HEK293 (cell line): ENCODE measurements at regions not wholly inside any gene's neighbourhood (a gene's known extent, or its start where the extent isn't known, plus 50 kb on each side); places are given as distances from the start of the nearest gene placed in this dataset.

Experiments used
- CTCF ChIA-PET: fragments of 350-600 bp; formaldehyde crosslinking; extraction: SDS; loops from one replicate; lab custom pipeline; 2021; ENCODE audit warnings: antibody characterized with exemption; lab: Yijun Ruan, JAX
- POLR2A ChIA-PET: fragments of 300-600 bp; formaldehyde crosslinking; extraction: SDS; loops from one replicate; lab custom pipeline; 2020; ENCODE audit warnings: antibody characterized with exemption, inconsistent platforms; lab: Yijun Ruan, JAX
- H3K27ac ChIP-seq: fragments of 200-500 bp; sonication (Bioruptor generic); 2 replicates; pipeline ENCODE4 v1.5.1; 2014; ENCODE audit warnings: low read depth, low read length, control low read depth, inconsistent platforms; ENCODE audit errors: extremely low read depth
- H3K36me3 ChIP-seq, 2 experiments: fragments of 200-500 bp in 1 of 2; sonication (Bioruptor generic) in 1 of 2; 1 replicate in 1 of 2; 2 replicates in 1 of 2; pipeline ENCODE4 v1.5.1; 2014 to 2017; ENCODE audit warnings: inconsistent platforms in 2 of 2, low read length in 2 of 2; ENCODE audit not compliant: control insufficient read depth in 2 of 2, insufficient read depth in 1 of 2
- H3K4me1 ChIP-seq: fragments of 200-500 bp; sonication (Bioruptor generic); 2 replicates; pipeline ENCODE4 v1.5.1; 2014; ENCODE audit warnings: mild to moderate bottlenecking, low read length, inconsistent platforms; ENCODE audit not compliant: control insufficient read depth, insufficient read depth
- H3K4me3 ChIP-seq: 2 replicates; pipeline ENCODE4 v1.5.1; 2011; ENCODE audit warnings: low read depth, mild to moderate bottlenecking, control low read depth, low read length, moderate library complexity
- H3K9me3 ChIP-seq: fragments of 200-500 bp; sonication (Bioruptor generic); 2 replicates; pipeline ENCODE4 v1.5.1; 2014; ENCODE audit warnings: low read depth, low read length, inconsistent platforms; ENCODE audit not compliant: control insufficient read depth, insufficient read depth
- REPIN1 ChIP-seq: fragments of 450-650 bp; formaldehyde crosslinking; IDR thresholded peaks from 2 replicates; pipeline ENCODE4 v1.5.1; 2017; ENCODE audit warnings: missing biosample characterization, missing genetic modification characterization, low read depth
- SALL2 ChIP-seq: fragments of 450-650 bp; formaldehyde crosslinking; IDR thresholded peaks from 2 replicates; pipeline ENCODE4 v1.5.0; 2017; ENCODE audit warnings: missing biosample characterization, mild to moderate bottlenecking, missing genetic modification characterization, borderline replicate concordance
- SCRT1 ChIP-seq: fragments of 450-650 bp; formaldehyde crosslinking; IDR thresholded peaks from 2 replicates; pipeline ENCODE4 v1.5.1; 2016; ENCODE audit warnings: missing biosample characterization, missing genetic modification characterization, borderline replicate concordance
- SCRT2 ChIP-seq: fragments of 450-650 bp; formaldehyde crosslinking; IDR thresholded peaks from 2 replicates; pipeline ENCODE4 v1.5.1; 2016; ENCODE audit warnings: missing biosample characterization, missing genetic modification characterization
- SP7 ChIP-seq: fragments of 450-650 bp; formaldehyde crosslinking; IDR thresholded peaks from 2 replicates; pipeline ENCODE4 v1.5.1; 2016; ENCODE audit warnings: missing biosample characterization, missing genetic modification characterization
- ZBTB1 ChIP-seq: fragments of 450-650 bp; formaldehyde crosslinking; IDR thresholded peaks from 2 replicates; pipeline ENCODE4 v1.5.1; 2016; ENCODE audit warnings: missing biosample characterization, missing genetic modification characterization
- ZBTB8A ChIP-seq: fragments of 450-650 bp; formaldehyde crosslinking; IDR thresholded peaks from 2 replicates; pipeline ENCODE4 v1.5.1; 2016; ENCODE audit warnings: missing biosample characterization, missing genetic modification characterization
- ZEB2 ChIP-seq: fragments of 450-650 bp; formaldehyde crosslinking; IDR thresholded peaks from 2 replicates; pipeline ENCODE4 v1.5.1; 2016; ENCODE audit warnings: missing biosample characterization, missing genetic modification characterization
- ZFHX2 ChIP-seq: fragments of 450-650 bp; formaldehyde crosslinking; conservative IDR thresholded peaks from 2 replicates; pipeline ENCODE4 v1.5.1; 2016; ENCODE audit warnings: missing biosample characterization, missing genetic modification characterization
- ZIC2 ChIP-seq: fragments of 450-650 bp; formaldehyde crosslinking; IDR thresholded peaks from 2 replicates; pipeline ENCODE4 v1.5.1; 2016; ENCODE audit warnings: missing biosample characterization, missing genetic modification characterization
- ZNF169 ChIP-seq: fragments of 450-650 bp; formaldehyde crosslinking; IDR thresholded peaks from 2 replicates; pipeline ENCODE4 v1.5.1; 2016; ENCODE audit warnings: missing biosample characterization, missing genetic modification characterization
- ZNF184 ChIP-seq: fragments of 450-650 bp; IDR thresholded peaks from 2 replicates; pipeline ENCODE4 v1.5.1; 2018; ENCODE audit warnings: missing biosample characterization, mild to moderate bottlenecking, missing genetic modification characterization
- ZNF530 ChIP-seq: fragments of 450-650 bp; formaldehyde crosslinking; IDR thresholded peaks from 2 replicates; pipeline ENCODE4 v1.5.1; 2016; ENCODE audit warnings: low read depth, missing biosample characterization, missing genetic modification characterization
- ZNF561 ChIP-seq: fragments of 450-650 bp; IDR thresholded peaks from 2 replicates; pipeline ENCODE4 v1.5.1; 2018; ENCODE audit warnings: missing biosample characterization, missing genetic modification characterization, borderline replicate concordance
- ZNF596 ChIP-seq: fragments of 450-650 bp; IDR thresholded peaks from 2 replicates; pipeline ENCODE4 v1.5.0; 2018; ENCODE audit warnings: missing biosample characterization, mild to moderate bottlenecking, missing genetic modification characterization, moderate library complexity
- ZNF621 ChIP-seq: fragments of 450-650 bp; formaldehyde crosslinking; IDR thresholded peaks from 2 replicates; pipeline ENCODE4 v1.5.1; 2017; ENCODE audit warnings: missing biosample characterization, missing genetic modification characterization
- ZNF629 ChIP-seq: fragments of 450-650 bp; formaldehyde crosslinking; IDR thresholded peaks from 2 replicates; pipeline ENCODE4 v1.5.1; 2017; ENCODE audit warnings: missing biosample characterization, missing genetic modification characterization
- ZNF747 ChIP-seq: fragments of 450-650 bp; formaldehyde crosslinking; IDR thresholded peaks from 2 replicates; pipeline ENCODE4 v1.5.1; 2016; ENCODE audit warnings: missing biosample characterization, missing genetic modification characterization
- TF ChIP-seq, protein P1 (sequence below): fragments of 450-650 bp; formaldehyde crosslinking; IDR thresholded peaks from 2 replicates; pipeline ENCODE4 v1.5.1; 2016; ENCODE audit warnings: missing biosample characterization, missing genetic modification characterization
- TF ChIP-seq, protein P2 (sequence below): fragments of 450-650 bp; formaldehyde crosslinking; IDR thresholded peaks from 2 replicates; pipeline ENCODE4 v1.5.1; 2016; ENCODE audit warnings: missing biosample characterization, missing genetic modification characterization, borderline replicate concordance
- TF ChIP-seq, protein P3 (sequence below): fragments of 450-650 bp; formaldehyde crosslinking; IDR thresholded peaks from 2 replicates; pipeline ENCODE4 v1.5.1; 2016; ENCODE audit warnings: missing biosample characterization, missing genetic modification characterization
- TF ChIP-seq, protein P4 (sequence below): fragments of 450-650 bp; formaldehyde crosslinking; IDR thresholded peaks from 2 replicates; pipeline ENCODE4 v1.5.1; 2016; ENCODE audit warnings: missing biosample characterization, missing genetic modification characterization
- TF ChIP-seq, protein P5 (sequence below): fragments of 450-650 bp; formaldehyde crosslinking; IDR thresholded peaks from 2 replicates; pipeline ENCODE4 v1.5.1; 2016; ENCODE audit warnings: missing biosample characterization, missing genetic modification characterization
- TF ChIP-seq, protein P6 (sequence below): fragments of 450-650 bp; formaldehyde crosslinking; IDR thresholded peaks from 2 replicates; pipeline ENCODE4 v1.5.1; 2016; ENCODE audit warnings: missing biosample characterization, missing genetic modification characterization
- TF ChIP-seq, protein P7 (sequence below): fragments of 450-650 bp; formaldehyde crosslinking; IDR thresholded peaks from 2 replicates; pipeline ENCODE4 v1.5.1; 2017; ENCODE audit warnings: missing biosample characterization, missing genetic modification characterization

DNA sequence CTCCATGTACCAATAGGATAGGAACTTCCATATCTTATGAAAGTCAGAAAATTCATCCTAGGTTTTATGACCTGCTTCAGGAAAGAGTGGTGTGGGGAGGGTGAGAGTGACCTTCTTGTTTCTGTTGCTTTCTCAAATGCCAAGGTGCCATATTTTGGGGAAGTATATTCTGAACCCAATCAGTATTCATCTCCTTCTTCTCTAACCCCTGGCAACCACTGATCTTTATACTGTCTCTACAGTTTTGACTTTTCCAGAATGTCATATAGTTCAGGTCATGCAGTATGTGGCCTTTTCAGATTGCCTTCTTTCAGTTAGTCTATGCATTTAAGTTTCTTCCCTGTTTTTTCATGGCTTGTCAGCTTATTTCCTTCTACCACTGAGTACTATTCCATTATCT lies 321.4 kb upstream of the SEMA6A start (continued):
- TF ChIP-seq, protein P1, sequence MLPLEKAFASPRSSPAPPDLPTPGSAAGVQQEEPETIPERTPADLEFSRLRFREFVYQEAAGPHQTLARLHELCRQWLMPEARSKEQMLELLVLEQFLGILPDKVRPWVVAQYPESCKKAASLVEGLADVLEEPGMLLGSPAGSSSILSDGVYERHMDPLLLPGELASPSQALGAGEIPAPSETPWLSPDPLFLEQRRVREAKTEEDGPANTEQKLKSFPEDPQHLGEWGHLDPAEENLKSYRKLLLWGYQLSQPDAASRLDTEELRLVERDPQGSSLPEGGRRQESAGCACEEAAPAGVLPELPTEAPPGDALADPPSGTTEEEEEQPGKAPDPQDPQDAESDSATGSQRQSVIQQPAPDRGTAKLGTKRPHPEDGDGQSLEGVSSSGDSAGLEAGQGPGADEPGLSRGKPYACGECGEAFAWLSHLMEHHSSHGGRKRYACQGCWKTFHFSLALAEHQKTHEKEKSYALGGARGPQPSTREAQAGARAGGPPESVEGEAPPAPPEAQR, result no peak
- no peak for TF ChIP-seq ZIC2 (tag by site-specific recombination)

DNA sequence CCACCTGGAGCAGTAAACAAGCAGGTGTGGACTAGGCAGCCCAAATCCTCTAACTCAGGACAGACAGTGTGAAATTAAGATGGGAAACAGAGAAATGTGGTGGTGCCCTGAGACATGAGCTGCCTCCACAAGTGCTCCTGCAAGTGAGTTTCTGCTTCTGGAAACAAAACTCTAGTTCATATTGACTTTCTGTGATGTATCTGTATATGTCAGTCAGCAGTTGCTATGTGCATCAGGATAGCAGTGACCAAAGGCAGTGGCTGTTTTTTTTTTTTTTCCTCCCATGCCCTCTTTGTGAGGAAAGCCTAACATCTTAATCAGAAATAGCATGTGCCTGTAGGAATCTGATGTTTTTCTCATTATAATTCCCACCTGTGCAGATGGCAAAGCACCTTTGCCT lies 318.4 kb upstream of the SEMA6A start:
- Histone ChIP-seq H3K4me1 (no peaks in the 10 kb centered on the region), H3K9me3 (no peaks in the 10 kb centered on the region), H3K36me3 (no peaks in the 10 kb centered on the region), H3K27ac (no peak overlapping the region), H3K4me3 (no peak overlapping the region)
- ChIA-PET POLR2A (no interaction called here), CTCF (no interaction called here)
- TF ChIP-seq ZNF530 (tag by site-specific recombination) (no peak), ZNF747 (no peak), ZFHX2 (tag by site-specific recombination) (no peak), ZNF621 (tag by site-specific recombination) (no peak), ZNF629 (no peak), ZNF561 (tag by site-specific recombination) (no peak), ZBTB8A (tag by site-specific recombination) (no peak), ZNF596 (tag by site-specific recombination) (no peak), ZNF184 (tag by site-specific recombination) (no peak), SALL2 (tag by site-specific recombination) (no peak), ZBTB1 (no peak), ZEB2 (tag by site-specific recombination) (no peak), ZNF169 (no peak)
- TF ChIP-seq, protein P2, sequence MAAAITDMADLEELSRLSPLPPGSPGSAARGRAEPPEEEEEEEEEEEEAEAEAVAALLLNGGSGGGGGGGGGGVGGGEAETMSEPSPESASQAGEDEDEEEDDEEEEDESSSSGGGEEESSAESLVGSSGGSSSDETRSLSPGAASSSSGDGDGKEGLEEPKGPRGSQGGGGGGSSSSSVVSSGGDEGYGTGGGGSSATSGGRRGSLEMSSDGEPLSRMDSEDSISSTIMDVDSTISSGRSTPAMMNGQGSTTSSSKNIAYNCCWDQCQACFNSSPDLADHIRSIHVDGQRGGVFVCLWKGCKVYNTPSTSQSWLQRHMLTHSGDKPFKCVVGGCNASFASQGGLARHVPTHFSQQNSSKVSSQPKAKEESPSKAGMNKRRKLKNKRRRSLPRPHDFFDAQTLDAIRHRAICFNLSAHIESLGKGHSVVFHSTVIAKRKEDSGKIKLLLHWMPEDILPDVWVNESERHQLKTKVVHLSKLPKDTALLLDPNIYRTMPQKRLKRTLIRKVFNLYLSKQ (tag by site-specific recombination), result no peak
- TF ChIP-seq, protein P3, sequence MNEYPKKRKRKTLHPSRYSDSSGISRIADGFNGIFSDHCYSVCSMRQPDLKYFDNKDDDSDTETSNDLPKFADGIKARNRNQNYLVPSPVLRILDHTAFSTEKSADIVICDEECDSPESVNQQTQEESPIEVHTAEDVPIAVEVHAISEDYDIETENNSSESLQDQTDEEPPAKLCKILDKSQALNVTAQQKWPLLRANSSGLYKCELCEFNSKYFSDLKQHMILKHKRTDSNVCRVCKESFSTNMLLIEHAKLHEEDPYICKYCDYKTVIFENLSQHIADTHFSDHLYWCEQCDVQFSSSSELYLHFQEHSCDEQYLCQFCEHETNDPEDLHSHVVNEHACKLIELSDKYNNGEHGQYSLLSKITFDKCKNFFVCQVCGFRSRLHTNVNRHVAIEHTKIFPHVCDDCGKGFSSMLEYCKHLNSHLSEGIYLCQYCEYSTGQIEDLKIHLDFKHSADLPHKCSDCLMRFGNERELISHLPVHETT (tag by site-specific recombination), result no peak
- TF ChIP-seq, protein P4, sequence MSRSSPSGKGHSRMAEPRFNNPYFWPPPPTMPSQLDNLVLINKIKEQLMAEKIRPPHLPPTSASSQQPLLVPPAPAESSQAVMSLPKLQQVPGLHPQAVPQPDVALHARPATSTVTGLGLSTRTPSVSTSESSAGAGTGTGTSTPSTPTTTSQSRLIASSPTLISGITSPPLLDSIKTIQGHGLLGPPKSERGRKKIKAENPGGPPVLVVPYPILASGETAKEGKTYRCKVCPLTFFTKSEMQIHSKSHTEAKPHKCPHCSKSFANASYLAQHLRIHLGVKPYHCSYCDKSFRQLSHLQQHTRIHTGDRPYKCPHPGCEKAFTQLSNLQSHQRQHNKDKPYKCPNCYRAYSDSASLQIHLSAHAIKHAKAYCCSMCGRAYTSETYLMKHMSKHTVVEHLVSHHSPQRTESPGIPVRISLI (tag by site-specific recombination), result no peak

DNA sequence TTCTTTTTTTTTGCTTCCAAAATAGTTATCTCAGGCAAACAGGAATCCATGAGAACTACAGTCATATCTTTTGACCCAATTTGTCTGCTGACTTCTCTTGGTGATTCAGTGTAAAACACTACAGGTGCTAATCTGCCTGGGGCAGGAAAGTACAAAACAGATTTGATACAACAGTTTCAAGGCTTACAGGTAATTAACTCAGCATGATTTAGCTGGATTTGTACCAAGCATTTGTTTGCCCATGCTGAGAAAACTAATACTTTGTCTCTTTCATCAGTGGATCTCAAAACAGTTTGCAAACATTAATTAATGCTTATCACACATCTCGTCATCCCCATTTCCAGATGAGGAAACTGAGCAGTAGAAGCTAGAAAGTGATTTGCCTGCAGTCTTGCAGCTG lies 312.5 kb upstream of the SEMA6A start:
- CTCF ChIA-PET, result no interaction called here
- H3K36me3 ChIP-seq, result no peaks in the 10 kb centered on the region
- POLR2A ChIA-PET, result no interaction called here
- no peak overlapping the region for H3K4me3 ChIP-seq
- no peaks in the 10 kb centered on the region for H3K9me3 ChIP-seq
- H3K4me1 ChIP-seq, result no peaks in the 10 kb centered on the region
- no peak overlapping the region for H3K27ac ChIP-seq
- TF ChIP-seq, protein P5, sequence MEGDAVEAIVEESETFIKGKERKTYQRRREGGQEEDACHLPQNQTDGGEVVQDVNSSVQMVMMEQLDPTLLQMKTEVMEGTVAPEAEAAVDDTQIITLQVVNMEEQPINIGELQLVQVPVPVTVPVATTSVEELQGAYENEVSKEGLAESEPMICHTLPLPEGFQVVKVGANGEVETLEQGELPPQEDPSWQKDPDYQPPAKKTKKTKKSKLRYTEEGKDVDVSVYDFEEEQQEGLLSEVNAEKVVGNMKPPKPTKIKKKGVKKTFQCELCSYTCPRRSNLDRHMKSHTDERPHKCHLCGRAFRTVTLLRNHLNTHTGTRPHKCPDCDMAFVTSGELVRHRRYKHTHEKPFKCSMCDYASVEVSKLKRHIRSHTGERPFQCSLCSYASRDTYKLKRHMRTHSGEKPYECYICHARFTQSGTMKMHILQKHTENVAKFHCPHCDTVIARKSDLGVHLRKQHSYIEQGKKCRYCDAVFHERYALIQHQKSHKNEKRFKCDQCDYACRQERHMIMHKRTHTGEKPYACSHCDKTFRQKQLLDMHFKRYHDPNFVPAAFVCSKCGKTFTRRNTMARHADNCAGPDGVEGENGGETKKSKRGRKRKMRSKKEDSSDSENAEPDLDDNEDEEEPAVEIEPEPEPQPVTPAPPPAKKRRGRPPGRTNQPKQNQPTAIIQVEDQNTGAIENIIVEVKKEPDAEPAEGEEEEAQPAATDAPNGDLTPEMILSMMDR, result no peak
- TF ChIP-seq ZIC2 (tag by site-specific recombination) (peak; percentile 54), SCRT1 (tag by site-specific recombination) (0 out of 2 replicates have a peak, but pooled peaks have one; percentile 12), SP7 (tag by site-specific recombination) (peak; percentile 58), SCRT2 (tag by site-specific recombination) (peak; percentile 48; the same call in 1 of the 2 replicates), REPIN1 (tag by site-specific recombination) (no peak)
- TF ChIP-seq, protein P6, sequence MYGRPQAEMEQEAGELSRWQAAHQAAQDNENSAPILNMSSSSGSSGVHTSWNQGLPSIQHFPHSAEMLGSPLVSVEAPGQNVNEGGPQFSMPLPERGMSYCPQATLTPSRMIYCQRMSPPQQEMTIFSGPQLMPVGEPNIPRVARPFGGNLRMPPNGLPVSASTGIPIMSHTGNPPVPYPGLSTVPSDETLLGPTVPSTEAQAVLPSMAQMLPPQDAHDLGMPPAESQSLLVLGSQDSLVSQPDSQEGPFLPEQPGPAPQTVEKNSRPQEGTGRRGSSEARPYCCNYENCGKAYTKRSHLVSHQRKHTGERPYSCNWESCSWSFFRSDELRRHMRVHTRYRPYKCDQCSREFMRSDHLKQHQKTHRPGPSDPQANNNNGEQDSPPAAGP (tag by site-specific recombination), result no peak
- TF ChIP-seq, protein P7, sequence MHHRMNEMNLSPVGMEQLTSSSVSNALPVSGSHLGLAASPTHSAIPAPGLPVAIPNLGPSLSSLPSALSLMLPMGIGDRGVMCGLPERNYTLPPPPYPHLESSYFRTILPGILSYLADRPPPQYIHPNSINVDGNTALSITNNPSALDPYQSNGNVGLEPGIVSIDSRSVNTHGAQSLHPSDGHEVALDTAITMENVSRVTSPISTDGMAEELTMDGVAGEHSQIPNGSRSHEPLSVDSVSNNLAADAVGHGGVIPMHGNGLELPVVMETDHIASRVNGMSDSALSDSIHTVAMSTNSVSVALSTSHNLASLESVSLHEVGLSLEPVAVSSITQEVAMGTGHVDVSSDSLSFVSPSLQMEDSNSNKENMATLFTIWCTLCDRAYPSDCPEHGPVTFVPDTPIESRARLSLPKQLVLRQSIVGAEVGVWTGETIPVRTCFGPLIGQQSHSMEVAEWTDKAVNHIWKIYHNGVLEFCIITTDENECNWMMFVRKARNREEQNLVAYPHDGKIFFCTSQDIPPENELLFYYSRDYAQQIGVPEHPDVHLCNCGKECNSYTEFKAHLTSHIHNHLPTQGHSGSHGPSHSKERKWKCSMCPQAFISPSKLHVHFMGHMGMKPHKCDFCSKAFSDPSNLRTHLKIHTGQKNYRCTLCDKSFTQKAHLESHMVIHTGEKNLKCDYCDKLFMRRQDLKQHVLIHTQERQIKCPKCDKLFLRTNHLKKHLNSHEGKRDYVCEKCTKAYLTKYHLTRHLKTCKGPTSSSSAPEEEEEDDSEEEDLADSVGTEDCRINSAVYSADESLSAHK (tag by site-specific recombination), result peak; percentile 65
